Cerebellar nuclear complex (tissue), 1 donor: ENCODE measurements at regions not wholly inside any gene's neighbourhood (a gene's known extent, or its start where the extent isn't known, plus 50 kb on each side); places are given as distances from the start of the nearest gene placed in this dataset.

ENCODE experiments used
- DNase-seq, 2 experiments: peaks; one replicate each; lab custom pipeline; 2025; lab: John Stamatoyannopoulos, UW

DNA sequence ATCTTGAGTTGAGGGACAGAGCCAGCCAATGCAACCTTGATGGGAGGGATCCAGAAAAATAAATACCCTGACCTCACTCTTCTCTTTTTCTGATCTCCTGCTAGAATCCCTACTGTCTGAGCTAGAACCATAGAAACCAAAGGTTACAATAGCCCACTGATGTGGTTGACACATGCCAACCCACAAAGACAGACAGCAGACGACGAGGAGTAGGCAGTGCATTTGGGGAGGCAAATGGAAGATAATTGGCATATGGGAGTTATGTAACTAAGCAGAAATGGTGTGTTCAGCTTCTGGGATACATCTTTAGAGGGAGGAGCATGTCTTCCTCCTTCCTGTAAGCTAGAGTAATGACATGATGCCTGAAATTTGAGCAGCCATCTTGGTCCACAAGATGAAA is 171.7 kb upstream of the FGGY start:
- no peak for DNase-seq

DNA sequence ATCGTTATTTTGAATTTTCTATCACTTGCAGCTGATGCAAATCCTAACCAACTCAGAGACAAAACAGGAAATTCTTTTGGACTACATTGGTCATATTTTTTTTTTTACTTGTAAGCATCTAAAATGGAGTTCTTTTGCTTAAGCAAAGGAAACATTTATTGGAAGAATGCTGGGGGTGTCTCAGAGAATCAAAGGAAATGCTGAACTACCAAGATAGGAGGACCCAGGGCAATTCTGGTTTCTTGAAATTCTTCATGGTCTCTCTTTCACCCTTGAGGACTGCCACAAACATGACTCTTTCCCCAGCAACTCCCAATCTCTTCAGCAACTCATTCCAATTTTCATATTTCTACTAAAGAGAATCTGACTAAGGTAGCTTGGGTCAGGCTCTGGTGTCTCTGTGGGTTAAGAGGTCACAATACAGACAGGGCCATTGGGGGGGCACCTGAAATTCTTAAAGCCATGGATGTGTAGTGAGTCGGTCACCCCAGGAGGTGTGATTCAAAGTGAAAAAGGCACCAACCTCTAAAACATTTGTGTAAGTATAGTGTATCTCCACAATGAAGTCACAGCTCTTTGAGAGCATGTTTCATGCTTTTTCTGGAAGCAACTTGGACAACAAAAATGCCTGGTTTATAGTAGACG is 171.1 kb upstream of the FGGY start:
- no peak for DNase-seq

GRCh38 chr1:59126366-59126765 is 170.5 kb upstream of the FGGY start:
- DNase-seq, result no peak

GRCh38 chr1:59128239-59128736 is 168.6 kb upstream of the FGGY start:
- DNase-seq, result no peak

- no peak for DNase-seq
Observed at GRCh38 chr1:59128784-59129227, 168.1 kb upstream of the FGGY start.

DNA sequence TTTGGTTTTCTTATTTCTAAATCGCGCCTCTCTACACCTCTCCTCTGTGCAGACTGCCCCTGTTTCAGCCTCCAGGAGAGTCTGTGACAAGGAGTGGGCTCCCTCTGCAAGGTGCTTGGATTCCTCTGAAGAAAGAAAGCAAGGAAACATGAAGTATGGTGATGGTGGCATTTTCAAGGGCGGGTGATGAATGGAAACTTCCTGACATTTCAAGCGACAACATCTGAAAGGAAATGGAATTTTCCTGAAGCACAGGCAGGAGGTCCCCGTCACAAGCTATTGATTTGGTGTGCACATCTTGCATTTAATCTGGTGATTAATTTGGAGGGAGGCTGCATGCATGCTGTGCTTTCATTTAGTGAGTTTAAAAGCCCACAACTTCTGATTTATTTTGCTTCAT is 164.6 kb upstream of the FGGY start:
- DNase-seq, result no peak

- no peak for DNase-seq
Observed at GRCh38 chr1:59133997-59134396, 162.9 kb upstream of the FGGY start.

DNA sequence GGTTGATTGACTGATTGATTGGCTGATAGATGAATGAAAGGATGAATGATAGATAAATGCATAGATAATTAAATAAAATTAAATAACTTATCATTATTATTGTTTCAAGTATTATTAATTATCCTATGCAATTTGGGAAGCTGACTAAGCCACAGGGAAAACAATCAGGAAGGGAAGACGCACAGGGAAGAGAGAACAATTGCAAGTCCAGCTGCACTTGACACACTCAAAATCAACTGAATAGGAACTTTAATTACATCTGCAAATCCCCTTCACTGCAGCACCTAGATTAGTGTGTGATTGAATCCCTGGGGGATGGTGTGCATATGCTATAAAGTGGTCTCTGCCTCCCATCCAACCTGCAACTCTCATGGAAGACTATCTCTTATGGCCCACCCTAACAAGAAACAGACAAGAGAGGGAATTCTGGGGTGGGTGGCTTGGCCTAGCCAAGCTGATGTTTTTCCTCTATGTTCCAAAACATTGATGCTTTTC is 161.1 kb upstream of the FGGY start:
- DNase-seq, result no peak

GRCh38 chr1:59136541-59137275 is 160.2 kb upstream of the FGGY start:
- no peak for DNase-seq

GRCh38 chr1:59137276-59137615 is 159.6 kb upstream of the FGGY start:
- no peak for DNase-seq

GRCh38 chr1:59137968-59138367 is 158.9 kb upstream of the FGGY start:
- DNase-seq, result no peak

GRCh38 chr1:59138402-59138801 is 158.5 kb upstream of the FGGY start:
- no peak for DNase-seq

DNA sequence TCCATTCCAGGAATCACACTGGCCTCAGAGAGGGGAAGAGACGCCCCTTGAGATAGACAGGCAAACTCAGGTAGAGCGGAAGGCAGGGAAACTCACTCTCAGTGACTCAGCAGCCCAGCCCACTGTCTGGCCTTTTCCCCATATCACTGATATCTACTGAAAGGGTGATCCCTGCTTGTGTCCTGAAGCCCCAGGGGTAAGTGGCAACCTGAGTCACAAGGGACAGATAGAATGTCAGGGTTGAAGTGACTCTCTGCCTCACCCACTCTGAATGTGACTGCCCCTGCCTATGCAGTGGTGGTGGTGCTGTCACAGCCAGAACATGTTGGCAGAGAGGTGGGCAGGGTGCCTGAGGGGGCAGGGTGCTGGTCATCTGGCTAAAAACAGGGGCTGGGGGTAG is 157.5 kb upstream of the FGGY start:
- DNase-seq, result no peak

DNA sequence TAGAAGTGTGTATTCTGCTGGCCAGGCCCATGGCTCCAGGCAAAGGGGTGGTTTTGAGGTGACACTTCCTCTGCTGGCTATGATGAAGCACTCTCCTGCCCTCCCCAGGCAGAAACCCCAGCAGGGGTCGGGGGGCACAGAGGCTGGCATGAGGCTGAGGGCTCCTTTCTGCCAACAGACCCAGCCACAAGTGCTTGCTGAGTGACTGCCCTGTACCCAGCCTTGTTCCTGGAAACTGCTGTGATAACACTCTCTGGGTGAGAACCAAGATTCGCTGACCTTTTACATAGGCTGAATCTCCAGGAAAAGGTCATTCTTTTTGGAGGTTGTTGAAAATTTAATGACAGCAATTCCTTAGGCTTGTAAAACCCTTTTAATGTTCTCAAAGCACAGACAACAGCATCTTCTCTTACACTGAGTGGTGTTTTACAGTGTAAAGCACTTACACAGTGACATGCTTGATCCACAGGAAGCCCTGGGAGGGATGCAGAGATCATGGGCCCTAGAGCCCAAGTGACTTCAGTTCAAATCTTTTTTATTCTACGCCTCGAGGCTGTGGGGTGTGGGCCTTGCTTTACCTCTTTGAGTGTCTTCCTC is 155.5 kb upstream of the FGGY start:
- no peak for DNase-seq

GRCh38 chr1:59142311-59143132 is 154.4 kb upstream of the FGGY start:
- no peak for DNase-seq

DNA sequence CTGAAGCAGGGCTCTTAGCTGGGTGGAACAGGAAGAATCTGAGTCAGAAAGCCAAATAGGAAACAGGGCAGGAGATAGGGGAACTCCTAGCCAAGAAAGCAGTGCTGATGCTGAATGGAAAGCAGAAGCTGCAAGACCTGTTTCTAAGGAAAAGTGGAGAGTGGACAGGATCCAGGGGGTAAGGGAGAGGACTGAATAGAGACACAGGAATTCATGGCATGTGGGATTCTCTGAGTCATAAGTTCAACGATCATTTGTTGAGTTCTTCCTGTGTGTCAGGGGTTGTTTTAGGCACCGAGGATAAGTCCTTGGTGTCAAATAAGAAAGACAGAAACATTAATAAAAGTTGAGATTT is 153.8 kb upstream of the FGGY start:
- DNase-seq, result no peak

GRCh38 chr1:59143811-59144210 is 153.1 kb upstream of the FGGY start:
- no peak for DNase-seq

DNA sequence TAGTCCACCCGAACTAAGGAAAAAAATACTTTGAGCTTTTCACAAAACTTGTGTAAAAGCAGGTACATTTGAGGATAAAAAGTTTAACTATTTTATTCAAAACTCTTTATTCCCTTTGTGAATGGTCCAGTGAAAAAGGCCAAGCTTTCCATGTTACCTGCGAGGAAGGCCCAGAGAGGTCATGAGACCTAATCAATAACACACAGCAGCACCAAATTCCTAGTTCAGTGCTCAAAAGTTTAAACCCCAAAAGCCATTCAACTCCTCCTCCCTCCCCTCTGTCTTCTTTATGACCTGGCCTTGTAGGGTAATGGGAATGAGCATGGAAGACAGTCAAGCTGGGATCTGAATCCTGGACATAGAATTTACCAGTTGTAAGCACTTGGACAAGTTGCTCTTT is 151.9 kb upstream of the FGGY start:
- no peak for DNase-seq

DNA sequence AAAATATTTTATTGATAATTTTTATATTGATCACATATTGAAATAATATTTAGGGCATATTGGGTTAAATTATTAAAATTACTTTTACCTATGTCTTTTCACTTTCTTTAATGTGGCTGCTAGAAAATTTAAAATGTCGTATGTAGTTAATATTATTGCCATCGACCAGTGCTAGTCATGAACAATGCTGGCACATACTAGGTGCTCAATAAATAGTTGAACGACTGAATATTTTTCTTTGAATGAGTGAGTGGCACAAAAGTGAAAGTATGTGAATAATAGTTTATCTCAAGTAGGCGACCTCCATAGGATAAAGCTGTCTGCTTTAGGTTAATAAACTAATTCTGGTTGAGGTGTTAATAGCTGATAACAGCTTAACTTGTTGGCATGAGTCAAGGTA is 150.8 kb upstream of the FGGY start:
- no peak for DNase-seq

DNA sequence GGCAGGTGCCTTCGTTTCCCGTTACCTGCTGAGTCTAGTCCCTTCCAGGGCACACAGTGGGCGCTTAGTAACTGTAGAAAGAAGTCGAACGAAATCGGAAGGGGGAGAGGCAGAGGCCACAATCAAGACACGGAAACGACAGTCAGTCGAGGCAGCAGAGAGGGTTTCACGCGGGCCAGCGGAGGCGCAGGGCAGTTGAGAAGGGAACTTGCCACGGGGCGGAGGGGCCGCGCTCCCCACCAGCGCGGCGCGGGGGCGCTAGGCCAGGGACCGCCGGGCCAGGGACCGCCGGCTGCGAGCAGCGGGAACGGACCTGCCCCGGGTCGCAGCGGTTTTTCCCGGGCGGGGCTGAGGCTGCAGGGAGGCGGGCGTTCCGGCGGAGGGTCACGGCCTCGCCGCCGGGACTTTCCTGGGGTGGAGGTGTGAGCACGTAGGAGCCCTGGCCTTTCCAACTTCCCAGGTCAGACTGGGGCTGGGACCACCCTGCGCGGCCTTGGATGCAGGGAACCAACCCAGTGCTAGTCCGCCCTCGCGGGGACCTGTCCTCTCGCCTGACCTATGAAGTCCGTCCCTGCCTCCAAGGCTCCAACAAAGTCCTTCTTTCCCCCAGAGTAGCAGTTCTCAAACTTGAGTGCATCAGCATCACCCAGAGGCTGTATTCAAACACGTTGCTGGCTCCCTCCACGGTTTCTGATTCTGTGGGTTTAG is 150.1 kb upstream of the FGGY start:
- DNase-seq, result no peak

- no peak for DNase-seq
Observed at GRCh38 chr1:59149435-59149834, 147.5 kb upstream of the FGGY start.
